ENCODE measurements at regions not wholly inside any gene's neighbourhood (a gene's known extent, or its start where the extent isn't known, plus 50 kb on each side); places are given as distances from the start of the nearest gene placed in this dataset.

GRCh38 chr1:199857108-199857507 lies 170.4 kb upstream of the NR5A2 start:
- Mint-ChIP-seq H3K4me1 (ENCODE audit: low read depth) (peaks cover 3% of the 10 kb centered on the region), H3K27ac (no peak overlapping the region), H3K9me3 (no peaks in the 10 kb centered on the region), H3K4me3 (no peak overlapping the region), H3K36me3 (ENCODE audit: low read depth) (no peaks in the 10 kb centered on the region), H3K27me3 (ENCODE audit: low read depth) (peaks cover 10% of the 10 kb centered on the region)

- no peak overlapping the region for H3K4me3 Mint-ChIP-seq
- peaks cover 10% of the 10 kb centered on the region for H3K27me3 Mint-ChIP-seq (ENCODE audit: low read depth)
- H3K27ac Mint-ChIP-seq: no peak overlapping the region
- no peaks in the 10 kb centered on the region for H3K36me3 Mint-ChIP-seq (ENCODE audit: low read depth)
- peaks cover 3% of the 10 kb centered on the region for H3K4me1 Mint-ChIP-seq (ENCODE audit: low read depth)
- no peaks in the 10 kb centered on the region for H3K9me3 Mint-ChIP-seq
Measured at GRCh38 chr1:199857516-199857915, 170.0 kb upstream of the NR5A2 start.

GRCh38 chr1:199858171-199858570 lies 169.3 kb upstream of the NR5A2 start:
- Mint-ChIP-seq H3K4me1 (ENCODE audit: low read depth) (peaks cover 3% of the 10 kb centered on the region), H3K4me3 (no peak overlapping the region), H3K9me3 (no peaks in the 10 kb centered on the region), H3K27me3 (ENCODE audit: low read depth) (peaks cover 10% of the 10 kb centered on the region), H3K27ac (no peak overlapping the region), H3K36me3 (ENCODE audit: low read depth) (no peaks in the 10 kb centered on the region)

- Mint-ChIP-seq H3K4me3 (no peak overlapping the region), H3K36me3 (ENCODE audit: low read depth) (no peaks in the 10 kb centered on the region), H3K27me3 (ENCODE audit: low read depth) (peaks cover 10% of the 10 kb centered on the region), H3K9me3 (no peaks in the 10 kb centered on the region), H3K4me1 (ENCODE audit: low read depth) (peaks cover 3% of the 10 kb centered on the region), H3K27ac (no peak overlapping the region)
Measured at GRCh38 chr1:199858856-199859255, 168.7 kb upstream of the NR5A2 start.

- no peaks in the 10 kb centered on the region for H3K36me3 Mint-ChIP-seq (ENCODE audit: low read depth)
- H3K27me3 Mint-ChIP-seq (ENCODE audit: low read depth): peaks cover 6% of the 10 kb centered on the region
- H3K9me3 Mint-ChIP-seq: no peaks in the 10 kb centered on the region
- H3K4me3 Mint-ChIP-seq: no peak overlapping the region
- H3K27ac Mint-ChIP-seq: no peak overlapping the region
- H3K4me1 Mint-ChIP-seq (ENCODE audit: low read depth): peaks cover 3% of the 10 kb centered on the region
Measured at GRCh38 chr1:199859491-199859933, 168.0 kb upstream of the NR5A2 start.

- peaks cover 3% of the 10 kb centered on the region for H3K4me1 Mint-ChIP-seq (ENCODE audit: low read depth)
- H3K27ac Mint-ChIP-seq: no peak overlapping the region
- H3K36me3 Mint-ChIP-seq (ENCODE audit: low read depth): no peaks in the 10 kb centered on the region
- no peak overlapping the region for H3K4me3 Mint-ChIP-seq
- H3K9me3 Mint-ChIP-seq: no peaks in the 10 kb centered on the region
- H3K27me3 Mint-ChIP-seq (ENCODE audit: low read depth): peaks cover 4% of the 10 kb centered on the region
Measured at GRCh38 chr1:199861020-199861795, 166.3 kb upstream of the NR5A2 start.

- Mint-ChIP-seq H3K4me3 (no peak overlapping the region), H3K27ac (no peak overlapping the region), H3K9me3 (no peaks in the 10 kb centered on the region), H3K36me3 (ENCODE audit: low read depth) (no peaks in the 10 kb centered on the region), H3K27me3 (ENCODE audit: low read depth) (no peaks in the 10 kb centered on the region), H3K4me1 (ENCODE audit: low read depth) (peaks cover 3% of the 10 kb centered on the region)
Measured at GRCh38 chr1:199862047-199862446, 165.5 kb upstream of the NR5A2 start.

- Mint-ChIP-seq H3K27me3 (ENCODE audit: low read depth) (peaks cover under 1% of the 10 kb centered on the region), H3K4me1 (ENCODE audit: low read depth) (no peaks in the 10 kb centered on the region), H3K27ac (no peak overlapping the region), H3K9me3 (no peaks in the 10 kb centered on the region), H3K4me3 (no peak overlapping the region), H3K36me3 (ENCODE audit: low read depth) (no peaks in the 10 kb centered on the region)
Measured at GRCh38 chr1:199866210-199866617, 161.3 kb upstream of the NR5A2 start.

- no peak overlapping the region for H3K4me3 Mint-ChIP-seq
- no peaks in the 10 kb centered on the region for H3K4me1 Mint-ChIP-seq (ENCODE audit: low read depth)
- peaks cover 5% of the 10 kb centered on the region for H3K27me3 Mint-ChIP-seq (ENCODE audit: low read depth)
- no peaks in the 10 kb centered on the region for H3K9me3 Mint-ChIP-seq
- no peaks in the 10 kb centered on the region for H3K36me3 Mint-ChIP-seq (ENCODE audit: low read depth)
- no peak overlapping the region for H3K27ac Mint-ChIP-seq
Measured at GRCh38 chr1:199867601-199868000, 159.9 kb upstream of the NR5A2 start.

GRCh38 chr1:199868777-199869176 lies 158.7 kb upstream of the NR5A2 start:
- no peak overlapping the region for H3K27ac Mint-ChIP-seq
- no peaks in the 10 kb centered on the region for H3K9me3 Mint-ChIP-seq
- H3K4me3 Mint-ChIP-seq: no peak overlapping the region
- no peaks in the 10 kb centered on the region for H3K4me1 Mint-ChIP-seq (ENCODE audit: low read depth)
- no peaks in the 10 kb centered on the region for H3K36me3 Mint-ChIP-seq (ENCODE audit: low read depth)
- H3K27me3 Mint-ChIP-seq (ENCODE audit: low read depth): peaks cover 5% of the 10 kb centered on the region

- Mint-ChIP-seq H3K4me1 (ENCODE audit: low read depth) (no peaks in the 10 kb centered on the region), H3K36me3 (ENCODE audit: low read depth) (no peaks in the 10 kb centered on the region), H3K27ac (no peak overlapping the region), H3K4me3 (no peak overlapping the region), H3K27me3 (ENCODE audit: low read depth) (peaks cover 8% of the 10 kb centered on the region), H3K9me3 (no peaks in the 10 kb centered on the region)
Measured at GRCh38 chr1:199875337-199875736, 152.2 kb upstream of the NR5A2 start.

GRCh38 chr1:199875856-199876255 lies 151.7 kb upstream of the NR5A2 start:
- Mint-ChIP-seq H3K36me3 (ENCODE audit: low read depth) (no peaks in the 10 kb centered on the region), H3K9me3 (no peaks in the 10 kb centered on the region), H3K4me1 (ENCODE audit: low read depth) (no peaks in the 10 kb centered on the region), H3K27me3 (ENCODE audit: low read depth) (peaks cover 8% of the 10 kb centered on the region), H3K27ac (no peak overlapping the region), H3K4me3 (no peak overlapping the region)

- no peaks in the 10 kb centered on the region for H3K36me3 Mint-ChIP-seq (ENCODE audit: low read depth)
- H3K9me3 Mint-ChIP-seq: no peaks in the 10 kb centered on the region
- H3K27me3 Mint-ChIP-seq (ENCODE audit: low read depth): peaks cover 3% of the 10 kb centered on the region
- no peak overlapping the region for H3K27ac Mint-ChIP-seq
- no peak overlapping the region for H3K4me3 Mint-ChIP-seq
- H3K4me1 Mint-ChIP-seq (ENCODE audit: low read depth): no peaks in the 10 kb centered on the region
Measured at GRCh38 chr1:199877526-199878384, 149.8 kb upstream of the NR5A2 start.

GRCh38 chr1:199878823-199879222 lies 148.7 kb upstream of the NR5A2 start:
- Mint-ChIP-seq H3K27ac (no peak overlapping the region), H3K27me3 (ENCODE audit: low read depth) (peaks cover 3% of the 10 kb centered on the region), H3K9me3 (no peaks in the 10 kb centered on the region), H3K4me3 (no peak overlapping the region), H3K36me3 (ENCODE audit: low read depth) (no peaks in the 10 kb centered on the region), H3K4me1 (ENCODE audit: low read depth) (no peaks in the 10 kb centered on the region)

- H3K27ac Mint-ChIP-seq: no peak overlapping the region
- H3K9me3 Mint-ChIP-seq: no peaks in the 10 kb centered on the region
- no peaks in the 10 kb centered on the region for H3K4me1 Mint-ChIP-seq (ENCODE audit: low read depth)
- no peaks in the 10 kb centered on the region for H3K27me3 Mint-ChIP-seq (ENCODE audit: low read depth)
- no peaks in the 10 kb centered on the region for H3K36me3 Mint-ChIP-seq (ENCODE audit: low read depth)
- H3K4me3 Mint-ChIP-seq: no peak overlapping the region
Measured at GRCh38 chr1:199898654-199899053, 128.9 kb upstream of the NR5A2 start.
